Liver (tissue), 3 donors: ENCODE measurements at regions not wholly inside any gene's neighbourhood (a gene's known extent, or its start where the extent isn't known, plus 50 kb on each side); places are given as distances from the start of the nearest gene placed in this dataset.

Experiments used
- CTCF ChIP-seq: fragments of 150-350 bp; IDR thresholded peaks from 2 replicates; pipeline ENCODE4 v1.5.1; 2017; ENCODE audit warnings: improper control_type of control experiment, low read depth, low read length; ENCODE audit not compliant: missing input control
- EGR1 ChIP-seq, 2 donors: IDR thresholded peaks; 2 replicates each; pipeline ENCODE4 v1.6.1; 2016 to 2018; ENCODE audit warnings: antibody characterized with exemption in 2 of 2, low read depth in 2 of 2
- JUND ChIP-seq, 2 donors: IDR thresholded peaks; 2 replicates each; pipeline ENCODE4 v1.6.1; 2016; ENCODE audit warnings: antibody characterized with exemption in 2 of 2
- RAD21 ChIP-seq, 2 donors: IDR thresholded peaks; 2 replicates each; pipeline ENCODE4 v1.6.1; 2016; ENCODE audit warnings: antibody characterized with exemption in 2 of 2, mild to moderate bottlenecking in 2 of 2
- REST ChIP-seq: IDR thresholded peaks from 2 replicates; pipeline ENCODE4 v1.6.1; 2016; ENCODE audit warnings: antibody characterized with exemption, mild to moderate bottlenecking
- SP1 ChIP-seq: IDR thresholded peaks from 2 replicates; pipeline ENCODE4 v1.6.1; 2018; ENCODE audit warnings: antibody characterized with exemption, mild to moderate bottlenecking
- TAF1 ChIP-seq: conservative IDR thresholded peaks from 2 replicates; pipeline ENCODE4 v1.6.1; 2016; ENCODE audit warnings: antibody characterized with exemption, mild to moderate bottlenecking
- TF ChIP-seq, protein P1 (sequence below): IDR thresholded peaks from 2 replicates; pipeline ENCODE4 v1.6.1; 2016; ENCODE audit warnings: antibody characterized with exemption
- TF ChIP-seq, protein P2 (sequence below): IDR thresholded peaks from 2 replicates; pipeline ENCODE4 v1.6.1; 2016; ENCODE audit warnings: antibody characterized with exemption
- donor health status: healthy.
- donor health status: healthy.

GRCh38 chr6:67768972-67769371 lies 866.1 kb upstream of the ADGRB3 start:
- TF ChIP-seq CTCF (no peak), REST (no peak), JUND (IDR thresholded peaks at IDR 0.05) (no peak), EGR1 (IDR thresholded peaks at IDR 0.05; ENCODE audit: low read depth in 2 of 2) (no peak), SP1 (no peak), RAD21 (IDR thresholded peaks at IDR 0.05) (no peak), TAF1 (no peak)
- TF ChIP-seq, protein P1, sequence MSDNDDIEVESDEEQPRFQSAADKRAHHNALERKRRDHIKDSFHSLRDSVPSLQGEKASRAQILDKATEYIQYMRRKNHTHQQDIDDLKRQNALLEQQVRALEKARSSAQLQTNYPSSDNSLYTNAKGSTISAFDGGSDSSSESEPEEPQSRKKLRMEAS, result no peak
- TF ChIP-seq, protein P2, sequence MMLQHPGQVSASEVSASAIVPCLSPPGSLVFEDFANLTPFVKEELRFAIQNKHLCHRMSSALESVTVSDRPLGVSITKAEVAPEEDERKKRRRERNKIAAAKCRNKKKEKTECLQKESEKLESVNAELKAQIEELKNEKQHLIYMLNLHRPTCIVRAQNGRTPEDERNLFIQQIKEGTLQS, result no peak
